ENCODE measurements at regions not wholly inside any gene's neighbourhood (a gene's known extent, or its start where the extent isn't known, plus 50 kb on each side); places are given as distances from the start of the nearest gene placed in this dataset.

- TF ChIP-seq CTCF (conservative IDR thresholded peaks at IDR 0.05; ENCODE audit: low read depth, low read length): no peak
- no peak overlapping the region for H3K4me3 ChIP-seq (ENCODE audit: low read depth, low read length)
- no peak for DNase-seq (ENCODE audit: low read depth)
These were observed 625.1 kb upstream of the PCDH15 start for GRCh38 chr10:55426138-55426537.

GRCh38 chr10:55410415-55410885 lies 609.4 kb upstream of the PCDH15 start:
- no peak overlapping the region for H3K4me3 ChIP-seq (ENCODE audit: low read depth, low read length)
- TF ChIP-seq CTCF (conservative IDR thresholded peaks at IDR 0.05; ENCODE audit: low read depth, low read length): no peak
- no peak for DNase-seq (ENCODE audit: low read depth)

GRCh38 chr10:55404094-55404493 lies 603.1 kb upstream of the PCDH15 start:
- no peak for DNase-seq (ENCODE audit: low read depth)
- no peak overlapping the region for H3K4me3 ChIP-seq (ENCODE audit: low read depth, low read length)
- no peak for TF ChIP-seq CTCF (conservative IDR thresholded peaks at IDR 0.05; ENCODE audit: low read depth, low read length)

- TF ChIP-seq CTCF (conservative IDR thresholded peaks at IDR 0.05; ENCODE audit: low read depth, low read length): no peak
- H3K4me3 ChIP-seq (ENCODE audit: low read depth, low read length): no peak overlapping the region
- DNase-seq (ENCODE audit: low read depth): no peak
These were observed 599.2 kb upstream of the PCDH15 start for GRCh38 chr10:55400075-55400849.

GRCh38 chr10:55398497-55398882 lies 597.5 kb upstream of the PCDH15 start:
- DNase-seq (ENCODE audit: low read depth): no peak
- H3K4me3 ChIP-seq (ENCODE audit: low read depth, low read length): no peak overlapping the region
- no peak for TF ChIP-seq CTCF (conservative IDR thresholded peaks at IDR 0.05; ENCODE audit: low read depth, low read length)

- no peak for DNase-seq (ENCODE audit: low read depth)
- TF ChIP-seq CTCF (conservative IDR thresholded peaks at IDR 0.05; ENCODE audit: low read depth, low read length): no peak
These were observed 596.9 kb upstream of the PCDH15 start for GRCh38 chr10:55397777-55398496.

More at GRCh38 chr10:55397777-55398496, 596.9 kb upstream of the PCDH15 start:
- no peak overlapping the region for H3K4me3 ChIP-seq (ENCODE audit: low read depth, low read length)

All from choroid plexus epithelial cell (primary cell).